Activated CD4-positive, alpha-beta memory T cell treated with anti-CD3 and anti-CD28 coated beads, Interleukin-2, amount 10 ng/mL, durations not matched to agents 7 days and 5 days (primary cell): ENCODE measurements at regions not wholly inside any gene's neighbourhood (a gene's known extent, or its start where the extent isn't known, plus 50 kb on each side); places are given as distances from the start of the nearest gene placed in this dataset.

ENCODE experiments used
- CTCF ChIA-PET: fragments of 350-600 bp; sonication (Branson Sonifier 250); formaldehyde crosslinking; loops from one replicate; lab custom pipeline; 2021; ENCODE audit warnings: antibody characterized with exemption, inconsistent platforms; lab: Charles Lee
- POLR2A ChIA-PET: fragments of 350-600 bp; sonication (Branson Sonifier 250); formaldehyde crosslinking; loops from one replicate; lab custom pipeline; 2021; ENCODE audit warnings: antibody characterized with exemption; lab: Charles Lee
- DNase-seq: peaks from one replicate; pipeline ENCODE4 v3.0.0-alpha.2; 2020
- H3K27ac Mint-ChIP-seq: one replicate; pipeline ENCODE4 v1.8.0; 2021; ENCODE audit warnings: mild to moderate bottlenecking, mixed read lengths
- H3K27me3 Mint-ChIP-seq: one replicate; pipeline ENCODE4 v1.8.0; 2021; ENCODE audit warnings: mixed read lengths
- H3K36me3 Mint-ChIP-seq: one replicate; pipeline ENCODE4 v1.8.0; 2021; ENCODE audit warnings: low read depth, mixed read lengths
- H3K4me1 Mint-ChIP-seq: one replicate; pipeline ENCODE4 v1.8.0; 2021; ENCODE audit warnings: mixed read lengths
- H3K4me3 Mint-ChIP-seq: one replicate; pipeline ENCODE4 v1.8.0; 2021; ENCODE audit warnings: mild to moderate bottlenecking, mixed read lengths
- H3K9me3 Mint-ChIP-seq: one replicate; pipeline ENCODE4 v1.8.0; 2021; ENCODE audit warnings: mixed read lengths

DNA sequence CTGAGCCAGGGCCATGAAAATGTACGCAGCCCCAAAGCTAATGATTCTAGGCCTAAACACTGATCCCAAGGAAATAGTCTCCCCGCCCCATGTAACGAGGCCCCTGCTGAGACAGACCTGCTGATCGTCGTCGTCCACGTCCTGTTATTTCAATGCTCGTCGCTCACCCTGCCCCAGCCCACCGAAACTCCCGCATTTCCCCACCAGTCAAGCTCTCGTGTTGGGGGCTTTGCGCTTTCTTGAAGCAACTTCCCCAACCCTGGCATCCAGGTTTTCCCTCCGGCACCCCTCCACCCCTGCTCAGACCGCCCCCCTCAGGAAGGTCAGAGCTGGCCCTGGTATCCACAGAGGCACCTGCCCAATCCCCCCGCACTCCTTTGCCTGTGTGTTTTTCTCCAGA, 58.8 kb upstream of the LINC01488 start:
- peaks cover 13% of the 10 kb centered on the region for H3K9me3 Mint-ChIP-seq
- POLR2A ChIA-PET = no interaction called here
- H3K27me3 Mint-ChIP-seq = peaks cover 13% of the 10 kb centered on the region
- DNase-seq = no peak
- peaks cover 9% of the 10 kb centered on the region for H3K4me1 Mint-ChIP-seq
- CTCF ChIA-PET = no interaction called here
- H3K4me3 Mint-ChIP-seq = no peak overlapping the region
- H3K27ac Mint-ChIP-seq = no peak overlapping the region
- H3K36me3 Mint-ChIP-seq = no peaks in the 10 kb centered on the region

DNA sequence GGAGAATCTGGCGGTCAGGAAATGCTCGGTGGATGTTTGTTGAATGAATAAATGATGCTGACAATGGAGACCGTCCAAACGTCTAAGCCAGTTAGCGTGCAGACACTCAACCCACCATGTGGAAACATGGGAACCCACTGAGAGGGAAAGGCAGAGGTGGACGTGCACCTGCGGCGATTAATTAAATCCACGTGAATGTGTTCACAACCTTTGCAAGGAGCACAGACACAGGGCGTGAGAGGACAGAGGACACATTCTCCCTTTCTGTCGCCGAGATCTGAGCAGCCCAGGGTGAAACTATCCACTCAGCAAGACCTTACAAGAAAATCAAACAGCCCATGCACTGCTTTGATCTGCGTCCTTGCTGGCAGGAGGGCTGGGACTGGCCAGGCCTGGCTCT, 58.3 kb upstream of the LINC01488 start:
- DNase-seq = no peak
- ChIA-PET CTCF (no interaction called here), POLR2A (no interaction called here)
- Mint-ChIP-seq H3K4me3 (no peak overlapping the region), H3K27me3 (peaks cover 13% of the 10 kb centered on the region), H3K4me1 (peaks cover 9% of the 10 kb centered on the region), H3K36me3 (no peaks in the 10 kb centered on the region), H3K27ac (no peak overlapping the region), H3K9me3 (peaks cover 13% of the 10 kb centered on the region)

DNA sequence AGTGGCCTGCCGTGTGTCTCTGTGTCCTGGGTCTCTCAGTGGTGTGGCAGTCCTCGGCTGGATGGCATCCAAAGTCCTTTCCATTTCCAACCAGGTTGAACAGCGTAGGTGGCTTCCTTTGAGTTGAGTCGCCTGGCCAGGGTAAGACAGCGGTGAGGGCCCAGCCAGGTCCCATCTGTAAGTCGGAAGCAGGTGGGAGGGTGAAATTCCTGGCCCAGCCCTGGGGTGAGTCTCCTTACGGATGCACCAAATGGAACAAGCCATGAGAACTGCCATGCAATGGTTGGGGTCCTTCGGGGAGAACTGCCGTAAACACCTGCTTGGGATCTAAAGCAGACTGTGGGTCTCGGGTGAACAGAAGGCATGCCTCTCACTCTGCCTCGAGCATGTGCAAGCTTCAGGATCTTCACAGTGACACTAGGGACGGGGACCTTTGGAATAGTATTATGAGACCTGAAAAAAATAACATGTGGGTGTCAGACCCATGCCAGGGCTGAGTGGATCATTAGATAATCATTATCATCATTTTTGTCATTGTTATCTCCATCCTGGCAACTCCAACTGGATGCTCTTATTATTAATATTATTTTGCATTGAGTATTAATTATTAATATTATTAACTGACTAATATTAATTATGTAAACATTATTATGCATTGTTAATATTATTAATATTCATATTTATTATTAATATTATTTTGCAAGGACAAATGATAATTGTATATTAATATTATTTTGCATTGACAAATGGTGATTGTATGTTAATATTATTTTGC, 57.7 kb upstream of the LINC01488 start:
- Mint-ChIP-seq H3K27ac (no peak overlapping the region), H3K4me1 (peaks cover 9% of the 10 kb centered on the region), H3K4me3 (no peak overlapping the region), H3K9me3 (peaks cover 13% of the 10 kb centered on the region), H3K27me3 (peaks cover 13% of the 10 kb centered on the region), H3K36me3 (no peaks in the 10 kb centered on the region)
- ChIA-PET POLR2A (no interaction called here), CTCF (no interaction called here)
- DNase-seq = no peak

GRCh38 chr11:69424748-69425147, 56.7 kb upstream of the LINC01488 start:
- CTCF ChIA-PET = no interaction called here
- POLR2A ChIA-PET = no interaction called here
- H3K27me3 Mint-ChIP-seq = peaks cover 13% of the 10 kb centered on the region
- no peak for DNase-seq
- peaks cover 9% of the 10 kb centered on the region for H3K4me1 Mint-ChIP-seq
- peaks cover 13% of the 10 kb centered on the region for H3K9me3 Mint-ChIP-seq
- no peak overlapping the region for H3K27ac Mint-ChIP-seq
- no peaks in the 10 kb centered on the region for H3K36me3 Mint-ChIP-seq
- H3K4me3 Mint-ChIP-seq = no peak overlapping the region

DNA sequence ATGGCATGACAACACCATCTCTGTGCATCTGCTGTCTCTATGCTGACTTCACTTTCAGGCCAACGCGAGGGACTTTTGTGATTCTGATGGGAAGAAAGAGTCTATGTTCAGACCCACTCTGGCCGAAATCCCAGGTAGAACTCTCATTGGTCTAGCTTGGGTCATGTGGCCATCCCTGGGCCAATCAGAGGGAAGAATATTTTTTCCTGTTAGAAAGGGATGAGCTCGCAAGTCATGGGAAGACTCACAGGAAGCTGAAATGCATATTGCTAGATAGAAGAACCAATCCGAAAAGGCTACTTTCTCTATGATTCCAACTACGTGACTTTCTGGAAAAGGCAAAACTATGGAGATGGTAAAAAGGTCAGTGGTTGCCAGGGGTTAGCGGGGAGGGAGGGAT, 56.0 kb upstream of the LINC01488 start:
- H3K36me3 Mint-ChIP-seq = no peaks in the 10 kb centered on the region
- POLR2A ChIA-PET = no interaction called here

DNA sequence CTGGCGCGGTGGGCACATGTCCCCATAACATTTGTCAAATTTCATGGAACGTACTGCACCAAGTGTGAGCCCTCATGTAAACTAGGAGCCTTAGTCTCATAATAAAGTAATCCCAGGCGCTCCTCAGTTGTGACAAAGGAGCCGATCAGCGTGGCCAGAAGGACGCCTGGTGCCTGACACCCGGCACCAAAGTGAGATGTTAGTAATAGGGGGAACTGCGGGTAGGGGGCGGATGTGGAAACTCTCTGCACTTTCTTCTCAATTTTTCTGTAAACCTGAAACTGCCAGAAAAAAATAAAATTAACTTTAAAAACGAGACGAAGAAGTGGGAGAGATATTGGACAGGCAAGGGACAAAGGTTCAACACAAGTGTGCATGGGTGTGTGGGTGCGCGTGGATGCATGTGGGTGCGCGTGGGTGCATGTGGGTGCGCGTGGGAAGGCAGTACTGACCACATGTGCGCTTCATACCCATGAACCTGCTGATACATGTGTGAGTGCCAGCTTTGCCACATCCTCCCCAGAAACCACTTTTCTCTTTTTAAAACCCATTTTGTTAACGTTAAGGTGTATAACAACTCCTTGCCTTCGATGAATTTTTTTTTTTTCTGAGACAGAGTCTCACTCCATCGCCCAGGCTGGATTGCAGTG, 55.4 kb upstream of the LINC01488 start:
- no peak for DNase-seq
- ChIA-PET CTCF (no interaction called here), POLR2A (no interaction called here)
- H3K9me3 Mint-ChIP-seq = peaks cover 13% of the 10 kb centered on the region
- no peak overlapping the region for H3K27ac Mint-ChIP-seq
- peaks cover 13% of the 10 kb centered on the region for H3K27me3 Mint-ChIP-seq
- H3K4me3 Mint-ChIP-seq = no peak overlapping the region
- no peaks in the 10 kb centered on the region for H3K36me3 Mint-ChIP-seq
- peaks cover 9% of the 10 kb centered on the region for H3K4me1 Mint-ChIP-seq

More for the DNA sequence above, 56.0 kb upstream of the LINC01488 start:
- Mint-ChIP-seq H3K9me3 (peaks cover 13% of the 10 kb centered on the region), H3K27me3 (peaks cover 13% of the 10 kb centered on the region), H3K4me1 (peaks cover 9% of the 10 kb centered on the region), H3K27ac (no peak overlapping the region), H3K4me3 (no peak overlapping the region)
- no peak for DNase-seq
- CTCF ChIA-PET = no interaction called here

- Mint-ChIP-seq H3K4me1 (peaks cover 9% of the 10 kb centered on the region), H3K9me3 (peaks cover 13% of the 10 kb centered on the region), H3K27ac (no peak overlapping the region), H3K4me3 (no peak overlapping the region), H3K27me3 (peaks cover 14% of the 10 kb centered on the region), H3K36me3 (no peaks in the 10 kb centered on the region)
- CTCF ChIA-PET = no interaction called here
- no peak for DNase-seq
- POLR2A ChIA-PET = no interaction called here
Measured at GRCh38 chr11:69427337-69427736, 54.1 kb upstream of the LINC01488 start.

DNA sequence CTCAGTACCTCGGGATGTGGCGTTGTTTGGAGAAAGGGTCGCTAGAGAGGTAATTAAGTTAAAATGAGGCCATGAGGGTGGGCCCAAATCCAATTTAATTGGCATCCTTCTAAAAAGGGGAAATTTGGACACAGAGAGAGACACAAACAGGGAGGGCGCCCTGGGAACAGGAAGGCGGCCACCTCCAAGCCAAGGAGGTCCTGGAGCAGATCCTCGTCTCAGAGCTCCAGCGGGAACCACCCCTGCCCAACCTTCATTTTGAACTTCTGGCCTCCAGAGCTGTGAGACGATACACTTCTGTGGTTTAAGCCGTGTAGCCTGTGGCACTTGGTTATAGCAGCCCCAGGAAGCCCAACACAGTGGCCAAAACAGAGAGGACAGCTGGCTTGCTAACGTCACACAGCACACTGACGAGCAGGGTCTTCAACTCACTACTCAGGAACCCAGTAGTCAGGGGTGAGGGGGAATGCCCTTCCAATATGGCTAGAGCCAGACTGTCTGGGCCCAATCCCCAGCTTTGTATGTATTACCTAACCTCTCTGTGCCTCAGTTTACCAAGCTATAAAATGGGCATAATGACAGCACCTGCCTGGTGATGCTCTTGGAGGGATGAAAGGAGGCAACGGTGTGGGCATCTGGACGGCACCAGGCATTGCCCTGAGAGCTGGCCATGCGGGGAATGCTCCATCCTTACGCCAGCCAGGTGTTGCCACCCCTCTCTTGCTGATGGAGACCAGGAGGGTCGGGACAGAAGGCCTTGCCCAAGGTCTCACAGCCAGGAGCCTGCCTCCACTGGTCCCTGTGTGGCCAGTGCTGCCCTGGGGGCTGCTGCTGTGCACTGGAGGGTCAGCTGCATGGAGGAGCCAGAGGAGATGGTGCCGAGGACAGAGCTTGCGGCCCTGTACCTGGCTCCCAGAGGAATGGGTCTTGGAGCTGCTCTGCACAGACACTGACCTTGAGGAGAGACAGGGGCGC, 53.3 kb upstream of the LINC01488 start:
- Mint-ChIP-seq H3K9me3 (peaks cover 13% of the 10 kb centered on the region), H3K36me3 (no peaks in the 10 kb centered on the region), H3K4me3 (no peak overlapping the region), H3K27ac (no peak overlapping the region), H3K4me1 (peaks cover 9% of the 10 kb centered on the region), H3K27me3 (peaks cover 14% of the 10 kb centered on the region)
- no peak for DNase-seq
- CTCF ChIA-PET = no interaction called here
- POLR2A ChIA-PET = no interaction called here

DNA sequence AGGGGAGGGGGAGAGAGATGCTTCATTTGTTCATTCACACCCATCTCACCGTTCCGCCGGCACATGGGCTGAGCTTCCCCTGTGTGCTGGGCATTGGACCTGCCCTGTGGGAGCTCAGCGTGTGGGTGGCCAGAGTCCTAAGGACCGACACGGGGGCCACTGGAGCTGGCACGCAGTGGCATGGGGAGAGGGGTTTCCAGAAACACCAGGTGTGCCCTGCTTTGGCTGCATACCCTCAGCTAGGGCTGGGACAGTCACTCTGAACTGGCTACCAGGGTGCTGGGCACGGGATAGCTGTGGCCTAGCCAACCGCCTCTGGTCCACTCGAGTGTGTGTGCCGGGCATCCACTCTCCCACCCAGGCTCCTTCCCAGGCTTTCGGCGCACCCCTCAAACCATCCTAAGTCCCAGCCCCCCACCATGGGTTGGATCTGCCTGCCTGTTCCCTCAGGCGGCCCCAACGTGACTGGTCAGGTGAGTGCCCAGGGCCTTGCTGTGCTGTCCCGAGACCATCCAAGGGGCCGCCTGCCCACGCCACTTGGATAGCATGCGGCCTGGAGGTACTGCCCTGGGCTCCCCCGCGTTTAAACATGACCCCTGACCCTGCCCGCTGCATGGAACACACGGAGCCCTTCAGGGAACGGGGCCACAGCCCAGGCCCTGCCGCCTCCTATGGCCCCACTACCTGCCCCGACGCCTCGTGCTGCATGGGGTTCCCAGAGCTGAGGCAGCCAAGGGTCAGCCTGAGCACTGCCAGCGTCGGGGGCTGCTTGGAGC, 51.6 kb upstream of the LINC01488 start:
- DNase-seq = no peak
- no peak overlapping the region for H3K4me3 Mint-ChIP-seq
- no peaks in the 10 kb centered on the region for H3K36me3 Mint-ChIP-seq
- peaks cover 4% of the 10 kb centered on the region for H3K9me3 Mint-ChIP-seq
- ChIA-PET POLR2A (no interaction called here), CTCF (no interaction called here)
- H3K27ac Mint-ChIP-seq = no peak overlapping the region
- H3K27me3 Mint-ChIP-seq = peaks cover 13% of the 10 kb centered on the region
- peaks cover 9% of the 10 kb centered on the region for H3K4me1 Mint-ChIP-seq

DNA sequence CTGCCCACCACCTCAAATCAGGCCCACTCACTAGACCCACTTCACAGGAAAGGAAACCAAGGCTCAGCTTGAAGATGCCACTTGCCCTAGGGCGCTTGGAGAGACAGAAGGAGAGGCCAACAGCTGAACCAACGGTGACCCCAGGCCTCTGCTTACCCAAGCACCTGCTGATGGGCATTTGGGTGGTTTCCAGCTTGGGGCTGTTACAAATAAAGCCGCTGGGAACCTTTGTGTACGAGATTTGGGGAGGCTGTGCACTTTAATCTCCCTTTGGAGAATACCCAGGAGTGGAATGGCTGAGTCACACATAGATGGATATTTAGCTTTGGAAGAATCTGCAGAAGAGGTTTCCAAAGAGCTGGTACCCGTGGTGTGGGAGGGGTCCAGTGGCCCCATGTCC, 50.9 kb upstream of the LINC01488 start:
- Mint-ChIP-seq H3K27me3 (peaks cover 12% of the 10 kb centered on the region), H3K4me1 (peaks cover 6% of the 10 kb centered on the region), H3K9me3 (no peaks in the 10 kb centered on the region), H3K4me3 (no peak overlapping the region), H3K36me3 (no peaks in the 10 kb centered on the region), H3K27ac (no peak overlapping the region)
- no peak for DNase-seq
- ChIA-PET CTCF (no interaction called here), POLR2A (no interaction called here)

GRCh38 chr11:69431136-69431535, 50.3 kb upstream of the LINC01488 start:
- H3K27me3 Mint-ChIP-seq = peaks cover 10% of the 10 kb centered on the region
- no peak for DNase-seq
- ChIA-PET POLR2A (no interaction called here), CTCF (no interaction called here)
- peaks cover under 1% of the 10 kb centered on the region for H3K4me1 Mint-ChIP-seq
- no peak overlapping the region for H3K27ac Mint-ChIP-seq
- H3K9me3 Mint-ChIP-seq = no peaks in the 10 kb centered on the region
- no peak overlapping the region for H3K4me3 Mint-ChIP-seq
- no peaks in the 10 kb centered on the region for H3K36me3 Mint-ChIP-seq
